HG02981 (cell line): ENCODE measurements at regions not wholly inside any gene's neighbourhood (a gene's known extent, or its start where the extent isn't known, plus 50 kb on each side); places are given as distances from the start of the nearest gene placed in this dataset.

ENCODE experiments used
- ATAC-seq: cut with Tn5 transposase; IDR thresholded peaks from one replicate; pipeline ENCODE4 v1.9.1; 2021; ENCODE audit warnings: mild to moderate bottlenecking, moderate library complexity; ENCODE audit not compliant: unreplicated experiment

DNA sequence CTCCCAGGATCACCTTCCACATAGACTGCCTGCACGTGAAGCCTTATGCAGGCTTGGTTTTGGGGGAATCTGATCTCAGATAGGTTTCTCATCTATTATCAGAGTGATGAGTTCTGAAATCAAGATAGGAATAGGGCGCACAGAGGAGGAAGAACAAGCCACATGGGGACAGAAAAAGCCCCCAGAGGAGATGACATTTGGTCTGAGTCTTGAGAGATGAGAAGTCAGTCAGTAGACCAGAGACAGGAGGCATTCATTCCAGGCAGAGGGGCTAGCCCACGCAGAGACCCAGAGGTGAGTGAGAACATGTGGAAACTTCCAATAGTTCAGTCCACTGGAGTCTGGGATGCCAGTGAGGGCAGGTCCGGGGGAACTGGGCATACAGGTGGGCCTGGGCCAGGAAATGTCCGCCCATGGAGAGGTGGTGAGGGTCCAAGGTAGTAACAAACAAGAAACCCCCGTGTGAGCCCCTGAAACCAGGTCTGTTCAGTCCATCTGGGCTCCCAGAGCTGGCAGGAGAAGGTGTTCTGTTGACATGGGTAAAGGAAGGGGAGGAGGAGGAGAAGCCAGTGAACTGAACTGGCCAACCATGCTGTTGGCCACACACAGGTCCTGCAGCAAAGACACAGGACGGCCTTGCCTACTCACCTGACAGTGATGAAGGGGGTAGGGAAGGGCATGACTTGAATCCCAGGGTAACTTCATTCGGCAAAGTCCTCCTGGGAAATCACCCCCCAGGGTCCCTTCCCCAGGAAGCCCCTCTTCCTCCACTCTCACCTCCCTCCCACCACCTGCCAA is 69.3 kb upstream of the SMNDC1 start:
- ATAC-seq, result no peak

DNA sequence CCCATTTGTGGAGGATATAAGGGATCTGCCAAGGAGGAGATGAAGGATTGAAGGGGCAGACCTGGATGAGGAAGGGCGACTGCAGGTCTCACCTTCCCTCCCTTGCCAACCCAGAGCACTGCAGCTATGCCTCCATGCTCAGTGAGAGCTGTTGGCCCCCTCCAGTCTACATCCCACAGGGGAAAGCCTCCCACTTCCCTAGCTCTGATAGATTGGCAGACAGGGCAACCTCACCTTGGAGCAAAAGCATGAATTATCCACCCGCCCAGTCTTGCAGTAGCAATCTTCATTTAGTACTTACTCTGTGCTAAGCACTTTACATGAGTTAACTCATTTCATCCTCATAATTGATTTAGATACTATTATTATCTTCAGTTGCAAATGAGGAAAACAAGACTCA is 70.4 kb upstream of the SMNDC1 start:
- ATAC-seq, result no peak

DNA sequence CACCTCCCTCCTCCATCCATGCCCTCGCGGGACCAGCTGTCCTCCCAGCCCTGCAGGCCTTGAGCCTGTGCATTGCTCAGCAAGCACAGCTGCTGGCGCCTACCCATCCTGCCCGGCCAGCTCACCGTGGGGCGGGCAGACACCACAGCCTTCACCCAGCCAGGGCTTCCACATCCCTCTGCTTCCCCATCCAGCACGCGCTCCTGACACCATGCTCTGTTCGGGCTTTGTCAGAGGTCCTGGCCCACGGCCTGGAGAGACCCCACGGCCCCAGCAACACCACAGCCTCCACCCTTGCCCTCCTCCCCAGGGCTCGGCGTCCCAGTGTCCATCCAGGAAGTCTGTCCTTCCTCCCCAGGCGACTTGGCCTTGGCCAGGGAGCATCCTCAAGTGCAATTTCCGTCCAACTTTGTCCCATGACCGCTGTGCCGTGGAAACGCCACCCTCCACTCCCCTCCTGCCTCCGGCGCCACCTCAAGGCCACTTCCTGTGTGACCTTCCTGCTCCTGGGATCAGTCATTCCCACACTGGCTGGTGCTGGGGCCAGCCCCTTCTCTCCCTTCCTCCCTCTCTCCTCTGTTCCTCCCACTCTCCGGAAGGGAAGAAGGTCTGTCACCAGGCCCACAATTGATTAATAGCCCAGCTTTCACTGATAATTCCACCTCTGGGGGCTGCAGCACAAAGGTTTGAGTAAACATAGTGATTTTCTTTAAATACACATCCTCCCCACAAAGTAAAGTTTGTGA is 71.5 kb upstream of the SMNDC1 start:
- no peak for ATAC-seq

DNA sequence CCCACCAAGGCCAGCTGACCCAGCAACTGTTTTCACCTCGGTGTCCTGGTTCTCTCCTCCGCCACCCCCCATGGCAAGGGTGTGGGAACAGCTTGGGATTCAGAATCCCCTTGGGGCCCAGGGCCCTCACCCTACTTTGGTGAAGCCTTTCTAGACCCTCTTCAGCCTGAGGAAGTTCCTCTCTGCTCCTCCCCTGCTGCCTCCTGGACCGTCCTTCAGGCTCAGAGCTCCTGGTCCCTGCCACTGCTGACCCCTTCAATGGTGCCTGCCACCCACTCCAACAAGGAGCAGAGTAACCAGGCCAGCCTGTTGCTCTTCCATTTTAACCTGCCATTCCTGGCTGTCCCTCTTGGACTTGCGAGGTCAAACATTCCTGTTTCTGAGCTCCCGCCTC is 72.0 kb upstream of the SMNDC1 start:
- ATAC-seq, result no peak

DNA sequence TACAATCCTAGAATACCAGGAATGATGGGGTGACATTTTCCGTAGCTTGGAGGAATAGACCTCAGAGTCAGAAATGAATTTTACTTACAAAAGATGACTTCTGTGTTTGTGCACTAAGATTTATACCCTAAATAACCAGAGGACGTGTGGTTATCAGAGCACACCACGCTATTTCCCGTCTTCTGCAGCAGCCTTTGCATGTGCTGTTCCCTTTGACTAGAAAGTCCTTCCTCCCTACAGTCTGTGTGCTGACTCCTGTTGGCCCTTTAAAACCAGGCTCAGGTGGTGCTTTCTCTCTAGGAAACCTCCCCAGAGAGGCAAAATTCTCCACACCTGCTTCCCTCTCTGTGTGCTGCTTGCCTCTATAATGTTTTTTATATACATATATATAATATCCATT is 73.3 kb upstream of the SMNDC1 start:
- no peak for ATAC-seq

DNA sequence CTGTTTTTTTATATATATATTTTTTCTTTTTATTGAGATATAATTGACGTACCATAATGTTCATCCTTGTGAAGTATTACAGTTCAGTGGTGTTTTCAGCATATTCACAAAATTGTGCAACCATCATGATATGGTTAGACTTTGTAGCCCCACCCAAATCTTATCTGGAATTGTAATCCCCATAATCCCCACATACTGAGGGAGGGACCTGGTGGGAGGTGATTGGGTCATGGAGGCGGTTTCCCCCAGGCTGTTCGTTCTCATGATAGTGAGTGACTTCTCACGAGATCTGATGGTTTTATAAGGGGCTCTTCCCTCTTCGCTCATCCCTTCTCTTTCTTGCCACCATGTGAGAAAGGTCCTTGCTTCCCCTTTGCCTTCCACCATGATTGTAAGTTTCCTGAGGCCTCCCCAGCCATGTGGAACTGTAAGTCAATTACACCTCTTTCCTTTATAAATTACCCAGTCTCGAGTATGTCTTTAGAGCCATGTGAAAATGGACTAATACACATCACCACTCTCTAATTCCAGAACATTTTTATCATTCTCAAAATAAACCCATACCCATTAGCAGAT is 73.9 kb upstream of the SMNDC1 start:
- ATAC-seq, result no peak

DNA sequence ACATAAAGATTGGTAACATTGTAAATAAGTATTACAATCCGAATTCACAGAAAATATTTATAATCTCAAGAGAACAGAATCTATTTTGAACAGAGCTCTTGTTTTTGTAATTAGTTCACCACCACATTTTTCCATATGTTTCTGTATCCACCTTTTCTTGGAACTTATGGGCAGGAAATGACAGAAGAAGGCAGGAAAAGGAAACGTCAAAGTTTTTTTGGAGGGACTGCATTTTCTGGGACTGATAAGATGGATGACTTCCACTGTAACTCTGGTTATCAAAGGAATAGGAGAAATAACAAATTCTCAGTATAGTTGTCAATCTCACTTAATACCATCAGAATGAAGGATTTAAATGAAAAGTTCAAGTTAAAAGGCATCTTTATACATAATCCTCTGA is 75.1 kb upstream of the SMNDC1 start:
- no peak for ATAC-seq

DNA sequence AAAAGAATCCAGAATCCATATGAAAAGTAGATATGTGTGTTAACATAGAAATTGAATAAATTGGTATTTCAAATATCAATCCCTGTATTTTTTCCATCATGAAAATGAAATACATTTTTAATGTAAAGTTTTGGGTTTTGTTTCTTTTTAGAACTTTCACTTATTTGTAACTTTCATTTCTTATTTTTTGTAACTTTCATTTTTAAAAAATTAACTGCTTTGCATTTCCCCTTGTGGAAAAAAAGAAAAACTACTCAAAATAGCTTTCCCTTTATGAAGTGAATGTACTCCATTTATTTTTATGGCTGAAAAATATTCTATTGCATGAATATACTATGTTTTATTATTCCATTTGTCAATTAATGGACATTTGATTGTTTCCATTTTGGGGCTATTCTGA is 75.6 kb upstream of the SMNDC1 start:
- ATAC-seq, result no peak

DNA sequence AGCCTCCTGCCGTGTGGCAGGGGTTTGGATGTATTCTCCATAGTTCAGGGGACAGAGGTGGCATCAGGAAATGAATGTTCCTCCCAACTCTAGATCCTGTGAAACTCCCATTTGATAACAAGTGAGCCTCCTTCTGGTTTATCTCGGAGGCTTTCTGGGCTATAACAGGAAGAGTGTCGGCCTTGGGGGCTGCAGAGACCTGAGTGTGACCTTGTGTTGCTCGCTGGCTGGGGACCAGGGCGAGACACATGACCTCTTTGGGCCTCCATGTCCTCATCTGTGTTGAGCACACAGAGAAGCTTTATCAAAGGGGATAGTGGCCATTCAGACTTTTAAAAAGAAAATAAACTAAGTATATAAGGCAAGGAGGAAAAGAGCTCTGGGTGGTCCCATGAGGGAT is 78.0 kb upstream of the SMNDC1 start:
- ATAC-seq, result no peak

DNA sequence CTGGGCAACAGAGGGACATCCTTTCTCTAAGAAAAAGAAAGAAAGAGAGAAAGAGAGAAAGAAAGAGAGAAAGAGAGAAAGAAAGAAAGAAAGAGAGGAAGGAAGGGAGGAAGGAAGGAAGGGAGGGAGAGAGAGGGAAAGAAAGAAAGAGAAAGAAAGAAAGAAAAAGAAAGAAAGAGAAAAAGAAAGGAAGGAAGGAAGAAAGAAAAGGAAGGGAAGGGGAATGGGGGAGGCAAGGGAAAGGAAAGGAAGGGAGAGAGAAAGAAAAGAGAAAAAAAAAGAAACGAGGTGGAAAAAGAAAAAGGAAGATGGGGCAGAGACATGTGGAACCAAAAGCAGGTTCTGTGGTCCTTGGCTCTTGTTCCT is 82.9 kb upstream of the SMNDC1 start:
- no peak for ATAC-seq

DNA sequence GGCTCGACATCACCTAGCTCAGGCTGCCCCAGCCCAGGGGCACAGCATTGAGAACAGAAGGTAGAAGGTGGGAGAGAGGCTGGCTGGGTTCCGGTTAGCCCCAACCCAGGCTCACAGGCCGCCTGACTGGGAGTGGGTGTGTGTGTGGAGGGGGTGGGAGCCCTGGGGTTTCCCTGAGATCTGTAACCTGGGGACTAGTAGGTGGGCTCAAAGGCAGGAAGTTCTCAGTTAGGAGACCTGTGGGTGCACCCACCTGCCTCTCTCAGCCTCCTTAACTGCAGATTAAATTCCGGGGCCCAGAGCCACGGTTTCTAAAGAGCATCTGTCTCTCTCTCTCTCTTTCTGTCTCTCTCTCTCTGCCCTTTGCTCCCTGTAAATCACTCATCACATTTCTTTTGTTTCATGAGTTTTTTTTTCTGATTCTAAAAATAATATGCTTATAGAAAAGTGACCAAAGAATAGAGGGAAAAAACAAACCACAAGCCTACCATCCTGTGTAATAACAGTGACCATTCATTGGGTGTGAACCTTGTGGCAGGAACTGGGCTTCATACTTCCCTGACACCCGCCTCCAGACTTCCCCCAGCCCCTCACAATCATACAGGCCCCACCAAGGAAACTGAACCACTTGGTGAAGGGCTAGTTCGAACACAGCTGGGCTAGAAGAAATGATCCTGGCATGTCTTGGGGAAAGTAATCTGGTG is 83.4 kb upstream of the SMNDC1 start:
- peak; percentile 90 for ATAC-seq

DNA sequence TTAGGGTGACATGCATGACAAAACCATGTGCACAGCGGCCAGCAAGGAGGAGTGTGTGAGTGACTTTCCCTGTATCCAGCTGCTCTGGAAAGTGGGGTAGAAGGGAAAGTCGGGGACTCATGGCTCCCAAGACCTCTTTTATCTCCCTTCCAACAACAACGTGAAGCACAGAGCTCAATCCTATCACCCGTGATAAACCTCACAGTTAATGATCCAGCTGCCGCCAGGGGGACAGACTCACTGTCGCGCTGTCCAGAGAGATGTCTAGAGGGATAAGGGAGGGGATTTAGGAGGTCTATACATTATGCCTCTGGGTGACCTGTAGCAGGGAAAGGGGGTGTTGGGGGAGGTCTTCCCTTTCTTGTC is 84.0 kb upstream of the SMNDC1 start:
- ATAC-seq, result no peak

DNA sequence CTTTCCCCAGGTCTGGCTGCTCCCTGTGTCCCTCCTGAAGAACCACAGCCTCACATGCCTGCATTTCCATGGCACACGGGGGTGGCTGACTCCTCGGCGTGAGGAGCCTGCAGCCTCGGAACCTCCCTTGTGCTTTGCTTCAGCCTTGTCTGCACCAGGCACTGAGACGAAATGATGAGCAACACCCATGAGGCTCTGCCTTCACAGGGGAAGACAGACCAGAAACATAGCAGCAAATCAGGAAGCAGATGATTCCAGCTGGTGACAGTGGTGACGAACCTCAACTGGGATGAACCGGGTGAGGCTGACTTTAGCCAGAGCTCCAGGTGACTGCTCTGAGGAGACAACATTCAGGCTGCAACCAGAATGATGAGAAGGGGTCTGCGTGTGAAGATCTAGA is 84.5 kb upstream of the SMNDC1 start:
- ATAC-seq, result no peak

DNA sequence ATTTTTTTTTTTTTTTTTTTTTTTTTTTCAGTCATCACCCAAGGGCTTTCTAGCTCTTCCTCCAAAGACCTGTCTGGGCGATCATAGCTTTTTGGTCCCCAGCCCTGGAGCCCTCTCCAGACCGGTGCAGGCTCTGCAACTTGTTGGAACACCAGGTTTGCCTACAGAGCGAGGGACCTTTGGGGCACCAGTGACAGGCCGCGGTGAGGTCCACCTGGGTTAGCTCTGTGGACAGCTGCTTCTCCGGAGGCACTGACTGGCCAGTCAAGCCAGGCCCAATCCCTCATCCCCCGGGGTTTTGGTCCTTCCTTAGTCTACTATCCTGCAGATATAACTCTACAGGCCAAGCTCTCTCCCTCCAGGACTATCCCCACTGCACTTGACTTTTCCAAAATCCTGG is 86.8 kb upstream of the SMNDC1 start:
- no peak for ATAC-seq

DNA sequence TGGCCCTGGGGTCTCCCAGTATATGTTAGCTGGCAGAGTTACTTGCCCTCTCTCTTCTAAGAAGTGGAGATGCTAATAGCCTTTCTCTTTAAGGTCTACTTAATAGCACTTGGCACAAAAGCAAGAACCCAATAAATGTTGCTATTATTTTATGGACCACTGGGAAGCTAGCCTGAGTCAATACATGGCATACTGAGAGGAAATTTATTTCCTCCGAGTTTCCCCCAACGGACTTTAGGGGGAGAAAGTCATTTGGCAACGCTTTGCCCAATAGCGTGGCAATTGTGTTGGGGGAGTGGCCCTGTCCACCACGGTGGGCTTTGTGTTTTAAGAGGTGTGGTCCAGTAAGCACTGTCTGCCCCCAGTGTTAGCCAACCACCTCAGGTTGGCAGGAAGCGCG is 87.4 kb upstream of the SMNDC1 start:
- ATAC-seq, result no peak

DNA sequence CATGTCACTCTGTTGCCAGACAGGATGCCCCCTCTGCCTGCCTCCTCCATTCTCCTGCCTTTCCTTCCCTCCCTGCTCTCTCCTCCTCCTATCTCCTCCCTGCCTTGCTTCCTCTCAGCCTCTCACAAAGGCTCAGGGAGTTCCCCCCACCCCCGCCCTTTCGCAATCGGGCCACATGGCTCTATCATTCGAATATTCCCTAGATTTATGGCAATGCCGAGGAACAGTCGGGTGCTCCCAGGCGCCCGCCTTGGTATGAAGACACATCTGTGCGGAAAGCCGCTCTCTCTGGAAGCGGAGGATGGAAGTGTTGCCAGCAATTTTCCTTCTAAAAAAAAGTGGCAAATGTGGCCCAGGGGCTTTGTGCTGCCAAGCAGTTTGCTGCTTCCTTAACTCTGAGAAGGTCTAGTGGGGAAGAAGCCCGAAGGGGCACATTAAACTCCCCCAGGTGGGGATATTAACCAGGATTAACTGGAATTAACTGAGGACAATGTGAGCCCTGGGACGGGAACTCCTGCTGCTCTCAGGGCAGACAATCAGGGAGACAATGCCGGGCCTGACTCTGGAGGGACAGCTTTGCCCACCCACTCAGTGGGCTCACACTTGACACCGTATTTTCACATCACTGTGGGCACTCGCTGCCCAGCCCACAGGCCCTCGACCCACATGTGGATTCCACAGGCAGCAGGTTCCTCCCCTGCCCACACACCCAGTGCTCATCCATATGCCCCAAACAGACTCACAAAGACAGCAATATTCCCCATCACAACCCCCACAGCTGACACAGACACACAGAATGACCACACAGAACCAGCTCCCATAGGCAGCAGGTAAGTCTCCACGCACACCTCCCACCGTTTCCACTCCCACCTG is 88.4 kb upstream of the SMNDC1 start:
- ATAC-seq, result no peak

DNA sequence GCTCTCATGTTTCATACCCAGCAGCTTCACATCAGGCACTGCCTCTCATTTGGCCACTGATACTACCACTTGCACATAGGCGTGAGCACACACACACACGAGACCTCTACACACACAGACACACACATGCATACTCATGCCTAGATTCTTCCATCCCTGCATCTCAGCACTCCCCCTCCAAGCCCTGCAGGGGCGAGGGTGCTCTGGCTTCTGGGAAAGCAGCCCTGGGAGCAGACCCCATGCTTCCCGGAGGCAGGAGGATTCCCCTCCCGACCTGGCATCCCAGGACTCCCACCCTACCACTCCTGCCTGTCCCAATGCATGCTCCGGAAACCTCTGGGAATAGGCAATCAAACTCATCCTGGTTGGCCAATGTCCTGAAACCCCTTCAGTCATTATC is 89.1 kb upstream of the SMNDC1 start:
- ATAC-seq, result no peak

DNA sequence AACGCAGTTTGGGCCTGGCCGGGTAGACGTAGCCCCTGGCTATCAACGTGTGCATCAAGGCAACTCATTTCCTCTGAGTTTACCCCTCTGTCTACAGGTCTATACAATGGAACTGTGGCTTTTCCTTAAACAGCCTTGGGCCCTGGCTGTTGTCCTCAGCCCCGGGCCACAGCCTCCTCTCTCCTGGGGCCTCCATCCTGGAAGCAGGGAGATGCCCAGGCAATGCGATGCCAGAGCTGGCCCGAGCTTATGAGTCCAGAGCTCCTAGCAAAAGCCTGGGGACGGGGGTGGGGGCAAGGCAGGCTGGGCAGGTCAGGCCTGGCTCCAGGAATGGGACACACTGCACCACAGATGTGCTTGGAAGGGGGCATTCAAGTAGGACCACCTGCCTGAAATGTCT is 89.6 kb upstream of the SMNDC1 start:
- ATAC-seq, result no peak

DNA sequence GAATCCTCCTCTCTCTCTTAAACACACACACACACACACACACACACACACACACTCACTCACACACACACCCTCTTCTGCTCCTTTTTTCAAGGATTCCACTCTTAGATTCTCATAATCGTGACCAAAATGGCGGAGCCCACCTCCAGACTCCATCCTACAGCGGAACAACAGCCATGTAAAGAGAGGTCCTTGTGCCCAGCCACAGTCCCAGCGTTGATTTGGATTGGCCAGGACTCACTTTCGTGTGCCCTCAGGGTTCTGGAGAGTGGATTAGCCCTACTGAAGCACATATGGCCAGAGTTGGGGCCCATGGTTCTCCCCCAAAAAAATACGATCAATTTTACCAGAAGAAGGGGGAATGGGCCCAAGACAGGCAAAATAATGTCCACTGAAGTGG is 90.2 kb upstream of the SMNDC1 start:
- ATAC-seq, result no peak

DNA sequence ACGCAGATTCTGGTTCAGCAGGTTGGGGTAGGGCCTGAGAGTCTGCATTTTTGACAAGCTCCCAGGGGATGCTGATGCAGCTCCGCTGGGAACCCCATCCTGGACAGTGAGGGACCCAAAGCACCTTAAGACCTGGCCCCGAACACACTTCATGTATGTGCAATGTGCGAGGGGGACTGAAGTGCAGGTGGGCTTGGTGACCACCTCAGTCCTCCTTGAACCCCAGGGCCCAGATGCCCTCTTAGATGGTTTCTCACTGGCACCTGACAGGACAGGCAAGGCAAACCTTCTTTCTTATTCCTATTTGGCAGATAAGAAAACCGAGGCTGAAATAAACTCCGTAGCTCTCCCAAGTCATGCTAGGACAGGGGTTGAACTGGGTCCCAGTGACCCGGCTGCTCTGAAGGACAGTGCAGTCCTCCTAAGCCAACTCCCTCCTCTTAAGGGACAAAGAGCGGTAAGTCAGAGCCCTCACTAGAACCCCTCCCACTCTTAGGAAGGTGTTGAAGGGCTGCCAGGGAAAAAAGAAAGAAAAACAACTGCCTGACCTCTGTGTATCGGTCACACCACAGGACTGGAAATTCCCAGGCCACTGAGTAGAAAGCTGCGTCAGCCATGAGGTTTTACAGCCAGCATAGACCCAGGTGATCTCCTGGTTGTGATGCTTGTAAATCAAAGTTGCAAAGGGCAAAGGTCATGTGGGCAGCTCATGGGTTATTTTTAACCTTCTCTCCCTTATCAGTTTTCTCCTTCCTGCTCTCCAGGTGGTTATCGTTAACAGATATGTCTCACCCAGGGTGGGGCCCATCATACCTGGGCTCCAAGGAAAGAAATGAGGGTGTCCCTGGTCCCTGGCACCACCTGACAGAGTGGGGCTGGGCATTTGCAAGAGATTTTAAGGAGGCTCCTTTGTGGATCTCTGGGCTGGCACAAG is 90.9 kb upstream of the SMNDC1 start:
- peak; percentile 84 for ATAC-seq
